ENCODE measurements at regions not wholly inside any gene's neighbourhood (a gene's known extent, or its start where the extent isn't known, plus 50 kb on each side); places are given as distances from the start of the nearest gene placed in this dataset.

- no peak for DNase-seq
These were observed 70.2 kb upstream of the DOK6 start for GRCh38 chr18:69330385-69331005.

- DNase-seq: no peak
These were observed 50.6 kb upstream of the DOK6 start for GRCh38 chr18:69349912-69350597.
